LNCAP (cell line): ENCODE measurements at regions not wholly inside any gene's neighbourhood (a gene's known extent, or its start where the extent isn't known, plus 50 kb on each side); places are given as distances from the start of the nearest gene placed in this dataset.

Source experiments
- TF ChIP-seq, protein P1 (sequence below): fragments of 450-650 bp; IDR thresholded peaks from 2 replicates; pipeline ENCODE4 v1.5.1; 2017; ENCODE audit warnings: mild to moderate bottlenecking

DNA sequence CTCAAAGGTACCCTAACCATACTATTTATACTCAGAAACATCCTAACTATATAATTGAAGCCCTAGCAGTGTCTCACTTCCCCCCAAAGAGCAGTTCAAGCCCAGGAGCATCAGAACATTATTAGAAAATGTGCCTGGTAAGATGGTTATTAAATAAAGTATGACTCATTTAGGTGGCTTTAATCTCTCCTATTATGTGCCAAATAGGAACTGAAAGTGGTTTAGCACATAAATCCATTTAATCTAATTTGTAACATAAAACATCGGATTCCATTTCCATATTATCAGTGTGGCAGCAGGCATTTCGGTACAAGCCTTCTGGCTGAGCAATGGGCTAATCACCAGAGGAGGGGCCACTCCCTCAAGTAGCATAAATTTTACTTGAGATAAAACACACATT is 395.2 kb upstream of the TMTC1 start:
- TF ChIP-seq, protein P1, sequence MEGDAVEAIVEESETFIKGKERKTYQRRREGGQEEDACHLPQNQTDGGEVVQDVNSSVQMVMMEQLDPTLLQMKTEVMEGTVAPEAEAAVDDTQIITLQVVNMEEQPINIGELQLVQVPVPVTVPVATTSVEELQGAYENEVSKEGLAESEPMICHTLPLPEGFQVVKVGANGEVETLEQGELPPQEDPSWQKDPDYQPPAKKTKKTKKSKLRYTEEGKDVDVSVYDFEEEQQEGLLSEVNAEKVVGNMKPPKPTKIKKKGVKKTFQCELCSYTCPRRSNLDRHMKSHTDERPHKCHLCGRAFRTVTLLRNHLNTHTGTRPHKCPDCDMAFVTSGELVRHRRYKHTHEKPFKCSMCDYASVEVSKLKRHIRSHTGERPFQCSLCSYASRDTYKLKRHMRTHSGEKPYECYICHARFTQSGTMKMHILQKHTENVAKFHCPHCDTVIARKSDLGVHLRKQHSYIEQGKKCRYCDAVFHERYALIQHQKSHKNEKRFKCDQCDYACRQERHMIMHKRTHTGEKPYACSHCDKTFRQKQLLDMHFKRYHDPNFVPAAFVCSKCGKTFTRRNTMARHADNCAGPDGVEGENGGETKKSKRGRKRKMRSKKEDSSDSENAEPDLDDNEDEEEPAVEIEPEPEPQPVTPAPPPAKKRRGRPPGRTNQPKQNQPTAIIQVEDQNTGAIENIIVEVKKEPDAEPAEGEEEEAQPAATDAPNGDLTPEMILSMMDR = no peak

DNA sequence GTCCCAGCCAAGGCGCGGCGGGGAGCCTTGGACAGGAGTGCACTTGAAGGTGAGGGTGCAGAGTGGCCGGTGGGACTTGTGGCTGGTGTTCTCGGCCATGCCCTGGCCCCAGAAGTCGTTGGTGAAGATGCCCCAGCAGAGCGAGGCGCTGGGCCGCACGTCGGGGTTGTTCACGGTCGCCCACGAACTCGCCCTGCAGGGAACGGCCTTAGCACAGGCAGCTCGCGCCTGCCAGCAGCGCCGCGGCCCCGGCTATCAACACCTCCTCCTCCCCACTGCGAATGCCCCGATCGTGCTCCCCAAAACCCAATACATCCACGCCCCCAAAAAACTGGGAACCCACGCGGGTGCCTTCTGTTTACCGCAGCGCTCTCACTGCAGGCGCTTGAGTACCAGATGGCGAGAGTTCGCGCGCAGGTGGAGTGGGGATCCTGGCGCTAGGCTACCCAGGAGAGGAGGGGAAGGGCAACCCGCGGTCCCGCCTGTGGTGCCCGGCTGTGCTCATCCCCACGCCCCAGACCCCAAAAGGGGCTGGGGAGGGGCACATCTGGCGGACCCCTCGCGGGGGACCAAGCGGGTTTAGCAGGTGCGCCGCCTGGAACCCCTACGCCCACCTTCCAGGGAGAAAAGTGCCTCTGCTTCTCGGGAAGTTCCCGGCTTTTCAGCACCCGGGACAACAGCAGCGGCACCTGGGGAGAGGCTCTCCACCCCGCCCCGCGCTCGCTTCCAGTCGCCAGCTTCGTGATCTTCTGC is 386.3 kb upstream of the TMTC1 start:
- TF ChIP-seq, protein P1 = no peak

DNA sequence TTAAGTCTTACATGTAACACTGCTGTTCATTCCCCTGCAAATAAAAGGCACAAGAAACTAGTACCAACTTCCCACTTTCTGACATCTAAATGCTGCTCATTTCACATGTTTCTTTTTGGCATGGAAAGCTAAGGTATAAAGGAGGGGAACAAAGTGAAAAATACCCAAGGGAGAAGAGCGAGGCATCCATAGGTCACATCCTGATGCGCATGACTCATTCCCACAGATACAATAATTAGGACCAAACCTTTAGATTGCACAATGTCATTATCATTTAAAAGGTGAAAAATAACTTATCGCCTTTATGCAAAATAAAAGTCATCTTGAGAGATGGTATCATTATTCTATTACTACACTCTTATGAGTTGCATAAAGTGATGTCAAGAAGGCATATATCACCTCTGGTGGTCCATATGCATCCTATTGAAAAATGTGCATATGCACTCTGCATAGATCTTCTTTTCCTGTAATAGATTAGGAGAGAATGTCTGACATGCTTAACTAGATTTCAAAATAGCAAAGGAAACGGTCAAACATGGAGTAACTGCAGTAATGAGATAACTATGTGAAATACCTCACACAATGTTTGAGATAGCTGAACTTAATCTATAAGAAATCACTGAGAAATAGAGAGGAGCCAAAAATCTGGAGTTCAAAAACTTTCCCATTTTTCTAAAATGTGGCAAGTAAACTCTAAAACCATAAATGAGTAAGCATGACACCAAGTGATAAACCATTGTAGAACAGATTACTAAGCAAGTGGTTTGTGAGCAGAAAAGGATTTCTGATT is 382.5 kb upstream of the TMTC1 start:
- TF ChIP-seq, protein P1 = no peak

DNA sequence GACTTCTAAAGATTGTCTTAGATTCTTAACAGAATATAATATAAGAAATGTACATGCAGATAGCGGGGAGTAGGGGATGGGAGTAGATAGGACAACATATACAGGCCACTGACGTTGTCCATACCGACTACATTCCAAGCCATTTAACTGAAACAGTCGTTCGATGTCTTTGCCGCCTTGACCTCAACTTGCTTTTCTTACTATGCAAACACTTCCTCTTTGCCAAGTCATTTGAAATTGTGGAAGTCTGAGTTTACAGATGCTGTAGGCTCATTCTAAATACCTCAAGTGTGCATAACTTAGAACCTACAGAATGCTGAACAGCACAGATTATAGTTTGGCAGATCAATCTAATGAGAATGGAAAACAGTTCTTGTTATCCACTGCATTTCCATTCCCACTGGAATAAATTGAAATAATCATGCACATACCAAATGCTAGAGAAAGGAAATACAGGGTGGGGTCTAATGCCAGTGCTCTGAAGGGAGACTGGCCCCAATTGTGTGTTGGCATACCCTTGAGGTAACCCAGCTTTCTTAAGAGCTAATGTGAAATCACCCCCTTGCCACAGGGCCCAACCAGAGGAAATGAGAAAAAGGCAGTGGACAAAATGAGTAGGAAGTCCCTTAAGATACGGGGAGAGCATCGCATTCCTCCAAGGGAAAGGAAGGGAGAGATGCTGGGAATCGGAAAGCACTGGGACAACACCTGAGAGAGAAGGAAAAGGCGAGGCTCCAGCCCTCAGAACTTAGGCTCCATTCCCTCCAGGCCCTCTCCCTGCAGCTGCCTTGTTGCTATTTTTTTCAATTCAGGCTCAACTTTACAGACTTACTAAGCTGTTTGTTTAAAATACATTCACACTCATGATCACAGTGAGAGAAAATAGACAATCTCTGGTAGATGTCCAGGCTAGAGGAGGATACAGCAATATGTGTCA is 380.9 kb upstream of the TMTC1 start:
- TF ChIP-seq, protein P1 = no peak

DNA sequence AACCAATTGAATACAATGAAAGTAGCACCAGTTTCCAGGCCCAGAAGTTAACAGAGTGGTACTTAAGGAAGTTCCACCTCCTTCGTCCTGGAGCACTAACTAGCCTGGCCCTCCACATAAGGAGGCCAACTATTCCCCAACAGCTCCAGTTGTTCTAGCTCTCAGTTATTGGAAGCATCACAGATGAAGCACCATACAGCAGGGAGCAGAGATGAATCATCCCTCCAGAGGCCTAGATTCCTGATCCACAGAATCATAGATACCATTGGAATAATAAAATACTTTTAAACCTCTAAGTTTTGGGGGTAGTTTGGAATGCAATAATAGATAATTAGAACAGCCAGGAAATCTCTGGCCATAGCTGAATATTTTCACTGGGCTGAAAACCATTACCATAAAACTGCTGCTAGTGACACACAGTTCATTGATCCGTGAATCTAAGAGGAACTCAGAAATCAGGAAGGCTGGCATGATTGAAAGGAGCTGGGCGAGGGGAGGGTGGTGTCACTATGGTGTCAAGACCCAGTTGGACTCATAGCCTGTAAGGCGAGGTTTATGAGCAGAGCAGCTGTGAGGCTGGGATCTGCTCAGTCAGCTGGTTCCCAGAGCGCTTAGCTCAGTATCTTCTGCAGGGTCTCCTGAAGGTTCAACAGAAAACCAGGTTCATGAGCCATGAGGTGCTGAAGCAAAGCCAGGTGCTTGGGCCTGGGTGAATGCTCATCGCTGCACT is 371.4 kb upstream of the TMTC1 start:
- TF ChIP-seq, protein P1 = no peak

DNA sequence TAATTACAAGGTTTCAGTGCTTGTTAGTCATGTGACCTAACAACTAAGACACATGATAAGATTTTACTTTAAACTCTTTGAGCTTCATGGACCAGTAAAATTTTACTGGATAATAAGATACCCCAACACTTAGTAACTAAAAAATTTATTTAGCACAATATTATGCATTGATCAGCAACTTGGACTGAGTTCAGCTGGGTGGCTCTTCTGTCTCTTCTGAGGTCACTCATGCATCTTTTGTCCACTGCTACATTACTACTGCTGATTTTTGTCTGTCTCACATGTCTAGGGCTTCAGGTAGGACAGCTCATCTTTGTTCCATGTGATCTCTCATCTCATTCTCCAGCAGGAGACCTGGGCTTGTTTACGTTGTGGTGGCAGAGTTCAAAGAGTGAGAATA is 370.2 kb upstream of the TMTC1 start:
- TF ChIP-seq, protein P1 = no peak

DNA sequence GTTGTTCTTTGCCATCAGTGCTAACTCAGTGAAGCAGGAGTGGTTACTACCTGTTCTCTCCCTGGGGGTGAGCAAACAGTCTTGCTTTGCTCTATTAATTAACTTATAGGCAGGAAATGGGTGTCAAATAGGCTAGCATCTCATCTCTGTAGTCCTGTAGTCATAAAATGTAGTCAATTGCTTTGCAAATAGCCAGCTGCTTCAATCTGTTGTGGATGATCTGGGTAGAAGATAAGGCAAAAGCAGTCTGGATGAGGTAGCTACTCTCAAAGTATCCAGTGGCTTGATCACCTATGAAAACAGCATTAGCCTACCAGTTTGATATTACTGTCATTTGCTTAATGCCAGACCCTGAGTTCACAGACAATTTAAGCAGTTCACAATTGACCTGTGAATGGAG is 369.0 kb upstream of the TMTC1 start:
- TF ChIP-seq, protein P1 = no peak
